ENCODE measurements at regions not wholly inside any gene's neighbourhood (a gene's known extent, or its start where the extent isn't known, plus 50 kb on each side); places are given as distances from the start of the nearest gene placed in this dataset.

GRCh38 chr2:67006373-67006960 lies 390.7 kb upstream of the ETAA1 start:
- Histone ChIP-seq H3K4me3 (ENCODE audit: insufficient read depth, low read depth, low read length) (no peak overlapping the region), H3K56ac (ENCODE audit: extremely low read depth, insufficient read depth, low read length) (no peak overlapping the region), H3K18ac (ENCODE audit: low read depth, low read length) (no peak overlapping the region), H2BK120ac (ENCODE audit: low read depth, low read length) (no peak overlapping the region), H4K5ac (ENCODE audit: low read depth, low read length) (no peak overlapping the region), H3K36me3 (ENCODE audit: control insufficient read depth, insufficient read depth, low read length) (no peaks in the 10 kb centered on the region), H3K4me1 (ENCODE audit: control insufficient read depth, insufficient read depth, low read length) (peaks cover 2% of the 10 kb centered on the region), H4K8ac (ENCODE audit: low read depth in 2 of 2, low read length in 2 of 2) (no peak overlapping the region), H4K91ac (ENCODE audit: insufficient read depth, low read depth, low read length) (no peak overlapping the region), H3K79me1 (ENCODE audit: low read depth in 1 of 2, low read length in 2 of 2) (no peaks in the 10 kb centered on the region), H3K14ac (replicated peaks; ENCODE audit: low read depth, low read length) (no peak overlapping the region), H2BK15ac (ENCODE audit: low read depth, low read length) (no peak overlapping the region), H2BK5ac (ENCODE audit: low read depth, low read length, poor library complexity, severe bottlenecking) (no peak overlapping the region), H2AK9ac (replicated peaks; ENCODE audit: low read depth, low read length, poor library complexity) (no peak overlapping the region), H3K27me3 (ENCODE audit: control insufficient read depth, insufficient read depth, low read length) (no peaks in the 10 kb centered on the region), H2AK5ac (ENCODE audit: low read depth, low read length) (no peak overlapping the region), H3K4ac (ENCODE audit: low read depth, low read length) (no peak overlapping the region), H3K4me2 (ENCODE audit: low read depth, low read length) (no peak overlapping the region), H3K23ac (ENCODE audit: low read depth, low read length) (no peak overlapping the region), H3K9me3 (ENCODE audit: control insufficient read depth, insufficient read depth, low read length) (no peaks in the 10 kb centered on the region), H2AFZ (replicated peaks; ENCODE audit: low read length, poor library complexity) (no peak overlapping the region), H3K27ac (ENCODE audit: insufficient read depth, low read length) (no peak overlapping the region), H2BK20ac (ENCODE audit: low read depth, low read length) (no peak overlapping the region), H3K9ac (ENCODE audit: low read depth, low read length) (no peak overlapping the region), H4K20me1 (ENCODE audit: insufficient read depth, low read length) (no peaks in the 10 kb centered on the region), H3K9me1 (ENCODE audit: insufficient read depth, low read length) (no peaks in the 10 kb centered on the region)
- in situ Hi-C loops (cut with MboI; ENCODE audit: low sequenced_read_pairs) = no loop called here
- no CpG with 5 or more reads among the region's 5 CpGs for WGBS, 2 experiments (ENCODE audit: extremely low coverage in 2 of 2, insufficient read length in 1 of 2)
- dilution Hi-C loops (cut with HindIII; ENCODE audit: low sequenced_read_pairs, unreplicated experiment) = no loop called here
- DNase-seq (no peak), ATAC-seq (ENCODE audit: low read depth) (no peak)
- ChIA-PET CTCF (interaction anchor here (1.2 kb wide), 1 partner anchor 209 kb away, joined by 3 read pairs; no protein-coding TSS in a partner anchor), POLR2A (ENCODE audit: unreplicated experiment) (no interaction called here)
- BruUV-seq (replicated peaks) = no TSS peak
- TF ChIP-seq RCOR1 (IDR thresholded peaks at IDR 0.05; ENCODE audit: insufficient replicate concordance, low read length) = no peak
- no peak for TF ChIP-seq POLR2A (IDR thresholded peaks at IDR 0.05; ENCODE audit: low read depth, low read length)
- TF ChIP-seq NFE2L2 (IDR thresholded peaks at IDR 0.05; ENCODE audit: low read depth, low read length) = no peak
- no peak for TF ChIP-seq MAFK (IDR thresholded peaks at IDR 0.05; ENCODE audit: low read depth, low read length)
- TF ChIP-seq RAD21 (IDR thresholded peaks at IDR 0.05; ENCODE audit: low read length) = no peak
- no peak for TF ChIP-seq MXI1 (IDR thresholded peaks at IDR 0.05; ENCODE audit: borderline replicate concordance, low read depth, low read length)
- TF ChIP-seq ELK1 (IDR thresholded peaks at IDR 0.05; ENCODE audit: borderline replicate concordance, low read depth, low read length) = no peak
- TF ChIP-seq RFX5 (IDR thresholded peaks at IDR 0.05; ENCODE audit: low read depth, low read length) = no peak
- no peak for TF ChIP-seq FOS (IDR thresholded peaks at IDR 0.05; ENCODE audit: low read depth, low read length)
- TF ChIP-seq CEBPB (IDR thresholded peaks at IDR 0.05; ENCODE audit: low read depth, low read length) = no peak
- TF ChIP-seq, protein P1, sequence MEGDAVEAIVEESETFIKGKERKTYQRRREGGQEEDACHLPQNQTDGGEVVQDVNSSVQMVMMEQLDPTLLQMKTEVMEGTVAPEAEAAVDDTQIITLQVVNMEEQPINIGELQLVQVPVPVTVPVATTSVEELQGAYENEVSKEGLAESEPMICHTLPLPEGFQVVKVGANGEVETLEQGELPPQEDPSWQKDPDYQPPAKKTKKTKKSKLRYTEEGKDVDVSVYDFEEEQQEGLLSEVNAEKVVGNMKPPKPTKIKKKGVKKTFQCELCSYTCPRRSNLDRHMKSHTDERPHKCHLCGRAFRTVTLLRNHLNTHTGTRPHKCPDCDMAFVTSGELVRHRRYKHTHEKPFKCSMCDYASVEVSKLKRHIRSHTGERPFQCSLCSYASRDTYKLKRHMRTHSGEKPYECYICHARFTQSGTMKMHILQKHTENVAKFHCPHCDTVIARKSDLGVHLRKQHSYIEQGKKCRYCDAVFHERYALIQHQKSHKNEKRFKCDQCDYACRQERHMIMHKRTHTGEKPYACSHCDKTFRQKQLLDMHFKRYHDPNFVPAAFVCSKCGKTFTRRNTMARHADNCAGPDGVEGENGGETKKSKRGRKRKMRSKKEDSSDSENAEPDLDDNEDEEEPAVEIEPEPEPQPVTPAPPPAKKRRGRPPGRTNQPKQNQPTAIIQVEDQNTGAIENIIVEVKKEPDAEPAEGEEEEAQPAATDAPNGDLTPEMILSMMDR (conservative IDR thresholded peaks at IDR 0.05; ENCODE audit: low read depth, low read length) = no peak
- TF ChIP-seq, protein P2, sequence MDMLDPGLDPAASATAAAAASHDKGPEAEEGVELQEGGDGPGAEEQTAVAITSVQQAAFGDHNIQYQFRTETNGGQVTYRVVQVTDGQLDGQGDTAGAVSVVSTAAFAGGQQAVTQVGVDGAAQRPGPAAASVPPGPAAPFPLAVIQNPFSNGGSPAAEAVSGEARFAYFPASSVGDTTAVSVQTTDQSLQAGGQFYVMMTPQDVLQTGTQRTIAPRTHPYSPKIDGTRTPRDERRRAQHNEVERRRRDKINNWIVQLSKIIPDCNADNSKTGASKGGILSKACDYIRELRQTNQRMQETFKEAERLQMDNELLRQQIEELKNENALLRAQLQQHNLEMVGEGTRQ (IDR thresholded peaks at IDR 0.05; ENCODE audit: low read depth, low read length) = no peak
- intact Hi-C loops (cut with micrococcal nuclease) = no loop called here

Data from IMR-90 (cell line).